SU-DHL-6 (cell line): ENCODE measurements at regions not wholly inside any gene's neighbourhood (a gene's known extent, or its start where the extent isn't known, plus 50 kb on each side); places are given as distances from the start of the nearest gene placed in this dataset.

Source experiments
- H2AFZ ChIP-seq: fragments of 200-600 bp; sonication (generic); 2 replicates; pipeline ENCODE4 v1.6.1; 2014; ENCODE audit warnings: low read depth, mild to moderate bottlenecking, moderate library complexity, mixed read lengths, antibody characterized with exemption, low read length; ENCODE audit not compliant: severe bottlenecking
- H3F3A ChIP-seq: fragments of 200-600 bp; shearing (Covaris generic); 2 replicates; pipeline ENCODE4 v1.6.0; 2016; ENCODE audit warnings: antibody characterized with exemption, mild to moderate bottlenecking; ENCODE audit not compliant: insufficient read depth
- H3K27ac ChIP-seq: fragments of 200-600 bp; sonication (generic); 2 replicates; pipeline ENCODE4 v1.5.1; 2016; ENCODE audit warnings: low read depth, mild to moderate bottlenecking, low read length, moderate library complexity, mixed read lengths
- H3K27me3 ChIP-seq: fragments of 200-600 bp; sonication (generic), shearing (Covaris generic); 2 replicates; pipeline ENCODE4 v1.6.0; 2014; ENCODE audit warnings: mild to moderate bottlenecking, low read length
- H3K36me3 ChIP-seq: fragments of 200-600 bp; sonication (generic); 2 replicates; pipeline ENCODE4 v1.6.1; 2014; ENCODE audit warnings: mild to moderate bottlenecking, low read length, mixed read lengths
- H3K4me2 ChIP-seq: fragments of 300-600, 200-600 bp; shearing (Covaris generic), sonication (generic); 2 replicates; pipeline ENCODE4 v1.6.0; 2014; ENCODE audit warnings: low read length, low read depth, mild to moderate bottlenecking; ENCODE audit not compliant: poor library complexity, severe bottlenecking
- H3K4me3 ChIP-seq: fragments of 200-600 bp; sonication (generic); 2 replicates; pipeline ENCODE4 v1.5.1; 2014; ENCODE audit warnings: antibody characterized with exemption, low read length, mild to moderate bottlenecking, mixed read lengths; ENCODE audit not compliant: insufficient read depth, poor library complexity, severe bottlenecking
- H3K79me2 ChIP-seq: fragments of 200-600 bp; sonication (generic); 2 replicates; pipeline ENCODE4 v1.6.1; 2014; ENCODE audit warnings: mild to moderate bottlenecking, low read length, moderate library complexity; ENCODE audit not compliant: insufficient read depth
- H3K9ac ChIP-seq: fragments of 200-600 bp; sonication (generic); 2 replicates; pipeline ENCODE4 v1.7.0; 2014; ENCODE audit warnings: mild to moderate bottlenecking, low read length
- H3K9me2 ChIP-seq: fragments of 200-600 bp; sonication (generic); replicated peaks from 2 replicates; pipeline ENCODE4 v1.6.1; 2014; ENCODE audit warnings: low read length; ENCODE audit not compliant: insufficient read depth
- H3K9me3 ChIP-seq: fragments of 200-600 bp; sonication (generic); 2 replicates; pipeline ENCODE4 v1.6.1; 2014; ENCODE audit warnings: low read length, mixed read lengths; ENCODE audit not compliant: insufficient read depth
- H4K20me1 ChIP-seq: fragments of 200-600 bp; sonication (generic); 2 replicates; pipeline ENCODE4 v1.6.1; 2014; ENCODE audit warnings: low read depth, mild to moderate bottlenecking, antibody characterized with exemption, low read length, moderate library complexity, mixed read lengths
- CTCF ChIP-seq: fragments of 200-600 bp; sonication (generic); IDR thresholded peaks from one replicate; pipeline ENCODE4 v1.5.1; 2017; ENCODE audit warnings: antibody characterized with exemption, mild to moderate bottlenecking, low read length, moderate library complexity; ENCODE audit not compliant: insufficient read depth, poor library complexity, severe bottlenecking
- EZH2phosphoT487 ChIP-seq: fragments of 200-600 bp; sonication (generic), shearing (Covaris generic); conservative IDR thresholded peaks from 2 replicates; pipeline ENCODE4 v1.6.1; 2018; ENCODE audit warnings: mild to moderate bottlenecking, antibody characterized with exemption, low read length, moderate library complexity, mixed read lengths

- no peaks in the 10 kb centered on the region for H4K20me1 ChIP-seq
- TF ChIP-seq CTCF (no peak), EZH2phosphoT487 (no peak)
- H3K27me3 ChIP-seq = no peaks in the 10 kb centered on the region
- no peak overlapping the region for H3K4me2 ChIP-seq
- H3K79me2 ChIP-seq = no peaks in the 10 kb centered on the region
- H3K9me2 ChIP-seq = no peaks in the 10 kb centered on the region
- H3K27ac ChIP-seq = no peak overlapping the region
- H3K9me3 ChIP-seq = no peaks in the 10 kb centered on the region
- H3K36me3 ChIP-seq = no peaks in the 10 kb centered on the region; the same call in 1 of the 2 replicates
- no peak overlapping the region for H2AFZ ChIP-seq
- H3K9ac ChIP-seq = no peak overlapping the region
- H3K4me3 ChIP-seq = no peak overlapping the region
- H3F3A ChIP-seq = no peaks in the 10 kb centered on the region
These were observed 257.6 kb upstream of the POU5F2 start for GRCh38 chr5:93998951-93999455.

GRCh38 chr5:93997562-93997961 lies 256.2 kb upstream of the POU5F2 start:
- Histone ChIP-seq H3K4me3 (no peak overlapping the region), H3K9ac (no peak overlapping the region), H3K27ac (no peak overlapping the region), H3F3A (no peaks in the 10 kb centered on the region), H3K9me3 (no peaks in the 10 kb centered on the region), H3K4me2 (no peak overlapping the region), H3K27me3 (no peaks in the 10 kb centered on the region), H4K20me1 (no peaks in the 10 kb centered on the region), H3K36me3 (no peaks in the 10 kb centered on the region), H3K9me2 (no peaks in the 10 kb centered on the region), H2AFZ (no peak overlapping the region), H3K79me2 (no peaks in the 10 kb centered on the region)
- TF ChIP-seq CTCF (no peak), EZH2phosphoT487 (no peak)

- TF ChIP-seq EZH2phosphoT487 (no peak), CTCF (no peak)
- Histone ChIP-seq H3K27ac (no peak overlapping the region), H3K9me3 (no peaks in the 10 kb centered on the region), H4K20me1 (no peaks in the 10 kb centered on the region), H3F3A (no peaks in the 10 kb centered on the region), H3K9ac (no peak overlapping the region), H3K36me3 (no peaks in the 10 kb centered on the region), H3K79me2 (no peaks in the 10 kb centered on the region), H2AFZ (no peak overlapping the region), H3K9me2 (no peaks in the 10 kb centered on the region), H3K27me3 (no peaks in the 10 kb centered on the region), H3K4me2 (no peak overlapping the region), H3K4me3 (no peak overlapping the region)
These were observed 253.8 kb upstream of the POU5F2 start for GRCh38 chr5:93995126-93995621.
